Renal cortical epithelial cell (primary cell): ENCODE measurements at regions not wholly inside any gene's neighbourhood (a gene's known extent, or its start where the extent isn't known, plus 50 kb on each side); places are given as distances from the start of the nearest gene placed in this dataset.
"Not testable (repeated sequence)": the region's sequence is repeated elsewhere in the genome, so short reads cannot be mapped to it uniquely, and the experiment has no call there.

Experiments
- DNase-seq: peaks from one replicate; pipeline ENCODE4 v3.0.0-alpha.2; 2011; ENCODE audit warnings: low read depth

DNA sequence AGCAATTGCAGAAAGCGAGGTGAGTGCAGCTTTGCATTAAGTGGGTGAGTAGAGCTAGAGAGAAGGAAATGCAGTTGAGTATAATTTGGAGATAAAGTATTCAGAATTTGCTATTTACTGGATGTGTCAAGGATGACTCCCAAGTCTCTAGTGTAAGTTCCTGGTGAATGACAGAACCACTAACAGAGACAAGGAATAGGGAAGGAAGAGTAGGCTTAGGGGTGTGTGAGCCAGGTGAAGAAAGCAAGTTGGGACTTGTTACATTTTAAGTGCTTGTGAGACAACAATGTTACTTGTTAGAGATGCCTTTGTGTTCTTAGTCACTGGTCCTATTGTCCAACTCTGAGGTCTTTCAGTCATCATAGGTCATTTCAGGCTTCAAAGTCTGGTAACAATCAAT, 70.8 kb downstream of the TBC1D26 start:
- not testable (repeated sequence) for DNase-seq

DNA sequence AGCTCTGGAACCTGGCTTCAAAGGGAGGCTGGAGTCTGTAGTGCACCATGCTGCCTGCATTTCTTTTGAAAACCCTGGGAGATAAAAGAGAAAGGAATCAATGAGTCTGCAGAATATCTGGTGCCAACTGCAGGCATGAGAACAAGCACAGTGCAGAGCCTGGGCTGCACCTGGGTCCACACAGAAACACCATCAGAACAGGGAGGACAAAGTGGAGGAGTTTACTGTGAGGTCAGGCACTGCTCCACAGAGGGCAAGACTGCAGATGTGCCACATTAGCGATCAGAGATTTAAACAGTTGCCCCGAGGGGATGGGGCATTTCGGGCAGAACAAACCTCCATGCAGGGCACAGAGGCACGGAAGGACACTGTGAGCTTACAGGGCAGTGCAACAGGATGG, 74.7 kb downstream of the TBC1D26 start:
- DNase-seq, result not testable (repeated sequence)

DNA sequence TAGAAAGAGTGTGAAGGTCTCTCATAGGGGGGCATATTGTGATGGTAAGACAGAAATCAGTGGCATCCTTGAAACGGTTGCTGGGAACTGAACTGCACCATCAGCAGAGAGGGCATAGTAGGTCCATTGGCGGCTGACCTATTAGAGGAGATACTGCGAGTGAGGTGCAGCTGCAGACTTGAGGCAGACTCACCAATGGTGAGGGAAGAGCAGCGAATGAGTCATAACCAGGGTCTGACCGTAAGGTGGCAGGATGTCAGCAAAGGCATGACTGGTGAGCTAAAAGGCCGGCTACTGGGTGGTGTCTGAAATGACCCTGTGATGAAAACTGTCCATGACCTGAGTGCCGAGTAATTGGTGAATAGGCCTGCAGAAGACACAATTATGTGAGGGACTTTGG, 81.3 kb downstream of the TBC1D26 start:
- DNase-seq, result not testable (repeated sequence)

DNA sequence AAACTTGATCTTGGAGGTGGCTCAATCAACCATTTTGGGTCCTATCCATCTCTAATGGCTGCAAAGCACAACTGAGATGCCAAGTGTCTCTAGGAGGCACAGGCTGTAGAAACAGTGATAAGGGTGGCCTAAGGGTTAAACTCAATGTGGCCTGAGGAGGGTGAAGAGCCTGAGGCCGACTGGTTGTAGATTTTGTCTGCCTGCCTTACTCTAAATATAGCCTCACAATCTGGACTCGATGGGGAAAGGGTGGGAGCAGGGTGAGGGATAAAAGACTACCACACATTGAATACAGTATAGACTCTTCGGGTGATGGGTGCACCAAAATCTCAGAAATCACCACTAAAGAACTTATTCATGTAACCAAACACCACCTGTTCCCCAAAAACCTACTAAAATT, 81.9 kb downstream of the TBC1D26 start:
- not testable (repeated sequence) for DNase-seq

- DNase-seq, result not testable (repeated sequence)
These were observed 85.8 kb downstream of the TBC1D26 start for GRCh38 chr17:15817861-15818260.

- not testable (repeated sequence) for DNase-seq
These were observed 90.2 kb downstream of the TBC1D26 start for GRCh38 chr17:15822280-15822679.

GRCh38 chr17:15828727-15829314, 96.7 kb downstream of the TBC1D26 start:
- DNase-seq, result peak; percentile 45

DNA sequence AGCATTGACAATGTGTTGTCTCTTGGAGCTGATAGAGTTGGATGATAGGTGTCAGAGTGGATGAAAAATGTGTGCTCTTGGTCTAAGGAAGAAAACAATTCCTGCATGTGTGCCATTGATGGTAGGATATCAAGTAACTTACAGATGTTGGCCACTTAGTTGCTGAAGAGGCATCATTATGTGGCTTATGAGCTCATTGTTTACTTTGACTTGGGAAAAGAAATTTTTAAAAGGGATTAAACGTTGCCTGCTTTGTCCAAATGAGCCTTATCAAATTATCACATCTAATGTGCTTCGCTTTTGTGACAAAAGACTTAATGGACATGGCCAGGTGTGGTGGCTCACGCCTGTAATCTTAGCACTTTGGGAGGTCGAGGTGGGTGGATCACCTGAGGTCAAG, 98.1 kb downstream of the TBC1D26 start:
- not testable (repeated sequence) for DNase-seq

- DNase-seq, result not testable (repeated sequence)
These were observed 99.1 kb downstream of the TBC1D26 start for GRCh38 chr17:15831182-15831581.

- DNase-seq, result not testable (repeated sequence)
These were observed 100.9 kb downstream of the TBC1D26 start for GRCh38 chr17:15832921-15833480.

GRCh38 chr17:15833890-15834289, 101.8 kb downstream of the TBC1D26 start:
- not testable (repeated sequence) for DNase-seq

GRCh38 chr17:15835481-15835880, 103.4 kb downstream of the TBC1D26 start:
- DNase-seq, result not testable (repeated sequence)

DNA sequence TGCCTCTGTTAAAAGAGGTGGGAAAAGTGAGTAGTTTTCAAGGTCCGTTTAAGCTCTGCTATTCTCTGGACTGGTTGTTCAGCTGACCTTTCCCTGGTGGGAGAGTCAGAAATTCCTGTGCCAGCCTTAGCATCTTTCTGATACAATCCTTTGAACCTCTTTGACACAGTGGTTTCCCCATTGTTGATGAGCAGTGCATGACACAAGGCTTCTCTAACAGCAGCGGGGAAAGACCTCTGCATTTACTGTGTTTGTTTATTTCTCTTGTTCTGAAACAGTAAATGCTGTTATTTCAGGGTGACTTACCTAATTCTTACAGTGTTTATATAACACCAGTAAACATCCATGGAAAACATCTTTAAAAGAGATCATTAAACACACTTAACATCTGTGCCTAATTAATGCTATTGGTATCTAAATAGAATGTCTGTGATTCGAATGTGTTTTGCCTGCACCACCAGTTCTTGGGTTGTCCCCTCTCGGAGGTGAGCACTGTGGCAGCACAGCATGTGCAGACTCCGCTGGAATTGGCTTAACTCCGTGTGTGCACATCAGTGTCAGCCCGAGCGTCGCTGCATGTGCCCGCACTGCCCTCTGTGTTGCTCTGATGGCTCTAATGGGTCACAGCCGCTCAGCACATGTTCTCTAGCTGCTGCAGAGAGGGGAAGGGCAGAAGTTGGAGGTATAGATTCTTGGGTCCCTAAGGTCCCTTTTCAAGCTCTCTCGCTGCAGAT, 104.3 kb downstream of the TBC1D26 start:
- DNase-seq, result not testable (repeated sequence)

GRCh38 chr17:15836991-15837390, 104.9 kb downstream of the TBC1D26 start:
- not testable (repeated sequence) for DNase-seq

DNA sequence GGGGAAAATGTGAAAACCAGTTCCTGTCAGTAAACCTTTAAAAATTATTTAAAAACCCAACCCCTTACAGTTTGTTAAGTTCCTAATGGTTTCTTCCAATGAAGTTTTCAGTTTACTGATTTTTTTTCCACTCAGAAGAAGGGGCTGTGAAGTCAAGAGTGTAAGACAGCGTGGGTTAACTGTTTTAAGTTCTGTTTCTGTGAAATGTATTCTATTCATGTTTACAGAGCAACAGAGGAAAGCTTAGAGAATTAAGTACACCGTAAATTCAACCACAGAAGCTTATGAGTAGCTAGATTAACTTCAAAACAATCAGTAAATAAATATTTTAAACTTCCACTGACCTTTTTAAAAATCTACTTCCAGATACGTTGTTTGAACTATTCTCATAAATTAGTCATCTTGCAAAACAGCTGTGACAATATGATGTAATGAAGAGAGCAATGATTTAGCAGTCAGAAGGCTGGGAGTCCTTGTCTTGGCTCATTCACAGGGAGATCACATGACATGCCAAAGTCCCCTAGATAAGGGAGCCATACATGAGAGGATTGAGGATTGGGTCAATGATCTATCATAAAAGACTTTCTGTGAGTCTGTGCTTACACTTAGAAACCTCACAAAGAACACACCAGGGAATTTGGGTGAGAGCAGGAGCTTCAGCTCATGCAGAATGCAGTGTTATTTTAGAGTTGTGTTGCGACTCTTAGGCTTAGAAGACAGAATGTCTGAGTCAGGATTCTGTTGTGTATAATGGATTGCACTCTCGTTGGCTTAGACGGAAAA, 97.3 kb upstream of the ADORA2B start:
- peak; percentile 9 for DNase-seq

DNA sequence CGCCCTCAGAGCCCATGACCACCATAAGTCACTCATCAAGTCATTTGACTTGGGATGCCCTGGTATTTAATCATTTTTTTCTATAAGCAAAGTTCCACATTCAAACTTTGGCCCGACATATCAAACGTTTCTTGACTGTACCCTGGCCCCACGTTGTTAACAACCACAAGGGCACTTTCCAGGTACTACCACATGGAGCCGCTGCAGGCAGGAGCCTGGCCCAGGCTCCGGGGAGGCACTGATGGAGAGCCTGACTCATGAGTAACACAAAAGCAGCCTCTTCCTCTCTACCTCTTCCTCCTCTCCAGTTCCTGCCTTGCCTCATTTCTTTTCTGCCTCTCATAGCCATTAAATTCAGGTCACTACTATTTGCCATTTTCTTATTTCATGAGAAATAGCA, 95.9 kb upstream of the ADORA2B start:
- peak; percentile 26 for DNase-seq

DNA sequence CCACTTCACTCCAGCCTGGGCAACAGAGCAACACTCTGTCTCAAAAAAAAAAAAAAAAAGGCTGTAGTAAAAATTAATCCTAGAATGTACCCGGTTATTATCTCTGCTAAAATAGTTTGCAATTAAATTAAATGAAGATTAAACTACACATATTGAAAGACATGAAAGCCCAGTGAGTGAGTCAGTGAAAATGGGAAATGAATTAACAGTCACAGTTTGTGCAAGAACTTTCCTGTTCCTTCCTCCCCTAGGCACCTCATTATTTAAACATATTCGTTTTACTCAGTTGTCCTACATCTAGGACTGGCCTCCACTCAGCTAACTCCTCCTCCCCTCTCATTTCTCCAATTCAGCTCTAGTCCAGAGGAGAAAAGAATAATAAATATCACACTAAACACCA, 94.9 kb upstream of the ADORA2B start:
- not testable (repeated sequence) for DNase-seq

DNA sequence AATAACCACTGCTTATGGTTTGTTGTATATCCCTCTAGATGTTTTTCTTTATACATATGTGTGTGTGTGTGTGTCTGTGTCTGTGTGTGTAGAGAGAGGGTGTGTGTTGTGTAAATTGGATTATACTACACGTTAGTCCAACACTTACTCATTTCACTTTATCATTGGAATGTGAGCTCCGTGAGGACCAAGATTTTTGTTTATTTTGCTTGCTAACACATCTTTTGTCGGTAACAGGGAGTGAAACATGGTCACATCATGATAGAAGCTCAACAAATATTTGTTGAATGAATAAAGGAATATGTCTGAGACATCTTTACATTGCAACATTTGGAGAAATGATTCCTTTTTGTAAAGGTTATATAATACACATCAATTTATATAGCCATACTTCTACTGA, 94.2 kb upstream of the ADORA2B start:
- not testable (repeated sequence) for DNase-seq

DNA sequence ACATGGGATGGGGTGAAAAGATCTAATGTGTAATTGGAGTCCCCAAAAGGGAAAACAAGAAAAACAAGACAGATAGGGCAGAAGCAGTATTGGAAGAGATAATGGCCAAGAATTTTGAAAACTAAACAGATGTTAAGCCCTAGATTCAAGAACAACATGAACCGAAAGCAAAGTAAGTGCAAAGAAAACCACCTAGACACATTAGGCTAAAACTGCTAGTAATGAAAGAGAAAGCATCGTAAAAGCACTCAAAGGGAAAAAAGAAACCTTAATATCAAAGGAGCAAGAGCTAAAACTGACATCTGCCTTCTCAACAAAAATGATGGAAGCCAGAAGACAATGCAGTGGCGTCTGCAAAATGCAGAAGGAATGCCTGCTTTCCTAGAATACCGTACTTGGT, 92.1 kb upstream of the ADORA2B start:
- DNase-seq, result not testable (repeated sequence)

DNA sequence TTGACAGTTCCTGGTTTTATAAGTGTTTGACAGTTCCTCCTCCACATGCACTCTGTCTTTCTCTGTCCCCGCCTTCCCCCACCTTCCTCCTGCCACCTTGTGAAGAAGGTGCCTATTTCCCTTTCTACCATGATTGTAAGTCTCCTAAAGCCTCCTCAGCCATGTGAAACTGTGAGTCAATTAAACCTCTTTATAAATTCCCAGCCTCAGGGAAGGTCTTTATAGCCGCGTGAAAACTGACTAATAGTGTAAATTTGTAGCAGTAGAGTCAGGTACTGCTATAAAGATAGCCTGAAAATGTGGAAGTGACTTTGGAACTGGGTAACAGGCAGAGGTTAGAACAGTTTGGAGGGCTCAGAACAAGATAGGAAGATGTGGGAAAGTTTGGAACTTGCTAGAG, 88.7 kb upstream of the ADORA2B start:
- not testable (repeated sequence) for DNase-seq

DNA sequence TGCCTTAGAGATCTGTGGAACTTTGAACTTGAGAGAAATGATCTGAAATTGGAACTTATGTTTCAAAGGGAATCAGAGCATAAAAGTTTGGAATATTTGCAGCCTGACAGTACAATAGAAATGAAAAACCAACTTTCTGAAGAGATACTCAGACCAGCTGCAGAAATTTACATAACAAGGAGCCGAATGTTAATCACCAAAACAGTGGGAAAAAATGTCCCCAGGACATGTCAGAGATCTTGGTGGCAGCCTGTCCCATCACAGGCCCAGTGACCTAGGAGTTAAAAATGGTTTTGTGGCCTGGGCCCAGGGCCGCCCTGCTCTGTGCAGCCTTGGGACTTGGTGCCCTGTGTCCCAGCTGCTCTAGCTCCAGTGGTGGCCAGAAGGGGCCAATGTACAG, 88.2 kb upstream of the ADORA2B start:
- not testable (repeated sequence) for DNase-seq

DNA sequence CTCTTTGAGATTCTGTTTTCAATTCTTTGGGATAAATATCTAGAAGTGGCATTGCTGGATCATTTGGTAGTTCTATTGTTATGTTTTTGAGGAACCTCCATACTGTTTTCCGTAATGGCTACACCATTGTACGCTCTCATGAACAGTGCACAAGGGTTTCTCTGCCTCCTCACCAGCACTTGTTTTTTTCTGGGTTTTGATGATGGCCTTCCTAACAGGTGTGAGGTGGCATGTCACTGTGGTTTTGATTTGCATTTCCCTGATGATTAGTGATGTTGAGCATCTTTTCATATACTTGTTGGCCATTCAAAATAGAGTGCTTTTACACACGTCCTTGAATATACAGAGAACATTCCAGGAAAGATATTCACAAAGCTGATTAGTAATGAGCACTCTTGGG, 86.8 kb upstream of the ADORA2B start:
- not testable (repeated sequence) for DNase-seq
